Suppressor macrophage treated with lipopolysaccharide for 4 hours (primary cell): ENCODE measurements at regions not wholly inside any gene's neighbourhood (a gene's known extent, or its start where the extent isn't known, plus 50 kb on each side); places are given as distances from the start of the nearest gene placed in this dataset.
"Not testable (repeated sequence)": the region's sequence is repeated elsewhere in the genome, so short reads cannot be mapped to it uniquely, and the experiment has no call there.

Source experiments
- DNase-seq: peaks from one replicate; pipeline ENCODE4 v3.0.0-alpha.2; 2020

DNA sequence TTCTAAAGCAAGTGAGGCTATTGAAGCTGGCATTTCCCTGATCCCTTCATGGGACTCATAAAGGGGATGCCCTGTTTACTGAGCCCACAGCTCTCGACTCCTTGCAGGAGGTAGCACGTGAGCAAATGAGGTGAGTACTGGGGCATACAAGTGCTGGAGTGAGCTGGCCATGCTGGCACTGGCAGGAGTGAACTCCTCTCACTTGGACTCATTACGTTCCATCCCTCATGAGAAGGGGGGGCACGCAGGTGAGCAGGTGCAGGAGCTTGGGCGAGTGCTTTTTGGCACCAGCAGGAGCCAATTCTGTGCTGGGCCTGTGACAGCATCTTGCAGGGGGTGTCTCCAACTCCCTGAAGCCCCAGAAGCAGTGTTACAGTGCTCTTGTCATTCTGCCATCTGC, 337.1 kb upstream of the CA10 start:
- no peak for DNase-seq

DNA sequence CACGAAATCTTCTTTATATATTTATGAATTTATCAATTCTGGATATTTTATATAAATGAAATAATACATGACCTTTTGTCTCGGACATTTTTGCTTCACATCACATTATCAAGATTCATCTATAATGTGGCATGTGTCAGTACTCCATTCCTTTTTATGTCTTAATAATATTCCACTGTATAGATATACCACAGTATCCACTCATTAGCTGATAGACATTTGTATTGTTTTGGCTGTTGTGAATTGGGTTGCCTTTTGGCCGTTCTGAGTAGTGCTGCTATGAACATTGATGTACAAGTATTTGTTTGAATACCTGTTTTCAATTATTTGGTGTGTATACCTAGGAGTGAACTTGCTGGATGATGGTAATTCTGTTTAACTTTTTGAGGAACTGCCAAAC, 323.8 kb upstream of the CA10 start:
- DNase-seq, result no peak

DNA sequence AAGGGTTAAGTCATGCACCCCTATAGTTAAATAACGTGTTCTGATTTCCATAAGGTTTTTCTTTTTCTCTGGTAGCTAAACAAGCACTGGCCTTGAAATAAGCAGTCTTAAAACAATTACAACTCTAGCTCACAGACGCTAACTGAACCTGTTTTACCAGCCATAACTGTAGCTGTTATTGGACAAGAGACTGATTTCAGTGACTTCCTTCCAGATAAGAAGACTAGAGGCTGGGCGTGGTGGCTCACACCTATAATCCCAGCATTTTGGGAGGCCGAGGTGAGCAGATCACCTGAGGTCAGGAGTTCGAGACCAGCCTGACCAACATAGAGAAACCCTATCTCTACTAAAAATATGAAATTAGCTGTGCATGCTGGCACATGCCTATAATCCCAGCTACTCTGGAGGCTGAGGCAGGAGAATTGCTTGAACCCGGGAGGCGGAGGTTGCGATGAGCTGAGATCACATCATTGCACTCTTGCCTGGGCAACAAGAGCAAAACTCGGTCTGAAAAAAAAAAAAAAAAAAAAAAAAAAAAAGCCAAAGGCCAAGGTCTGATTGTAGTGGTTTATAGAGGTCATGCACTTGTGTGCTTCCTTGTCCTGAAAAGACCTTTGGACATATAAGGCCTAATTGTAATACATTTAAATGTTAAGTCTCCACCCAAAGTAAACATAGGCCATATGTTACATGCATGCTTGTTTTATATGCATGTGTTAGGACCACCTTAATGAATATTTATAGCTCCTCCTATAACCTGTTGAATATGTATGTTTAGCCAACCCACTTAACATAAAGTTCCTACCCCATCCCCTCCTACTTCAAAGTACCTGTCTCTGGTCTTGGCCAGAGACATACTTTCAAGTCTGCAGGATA, 319.5 kb upstream of the CA10 start:
- no peak for DNase-seq

DNA sequence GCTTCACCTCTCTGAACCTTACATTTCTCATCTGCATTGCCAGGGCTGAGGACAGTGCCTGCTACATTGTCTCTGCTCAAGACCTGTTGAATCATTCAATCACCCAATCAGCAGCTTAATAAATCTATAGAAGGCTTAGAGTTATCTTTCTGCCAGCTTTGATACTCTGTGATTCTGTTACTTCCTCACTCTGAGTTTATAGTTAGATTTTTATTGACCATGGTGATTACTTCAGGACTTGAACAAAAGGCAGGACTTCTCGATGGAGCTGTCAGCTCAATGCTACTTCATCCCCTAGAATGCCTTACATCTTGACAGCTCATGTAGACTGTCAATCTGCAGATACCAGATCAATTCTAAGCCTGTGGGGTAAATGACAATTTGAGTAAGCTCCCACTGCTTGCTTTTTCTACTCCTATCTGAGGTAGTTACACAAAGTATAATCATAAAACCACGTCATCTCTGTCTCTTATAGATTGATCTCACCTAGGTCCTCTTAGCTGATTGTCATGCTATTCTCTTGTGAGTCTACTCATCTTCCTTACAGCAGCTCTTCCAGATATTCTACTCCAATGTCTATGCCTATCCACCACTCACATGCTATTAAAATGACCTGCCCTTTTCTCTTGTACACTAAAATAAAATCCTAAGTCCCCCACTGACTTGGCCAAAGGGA, 318.3 kb upstream of the CA10 start:
- no peak for DNase-seq

DNA sequence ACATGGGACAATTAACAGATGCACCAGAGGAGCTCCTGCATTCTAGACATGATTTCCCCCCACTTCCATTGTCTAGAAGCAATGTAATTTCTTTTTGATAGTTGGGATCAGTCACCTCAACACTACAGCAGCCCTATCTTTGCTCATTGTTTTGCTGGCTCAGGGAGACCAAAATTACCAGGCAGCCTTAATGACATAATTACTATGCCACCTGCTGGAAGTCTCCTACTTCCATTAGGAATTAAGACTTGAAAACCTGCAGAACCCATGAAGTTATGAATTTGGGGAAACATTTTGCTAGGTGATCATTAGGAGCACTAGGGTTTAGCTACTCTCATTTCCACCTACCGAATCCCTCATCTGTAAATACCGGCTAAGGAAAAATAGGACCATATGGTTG, 312.0 kb upstream of the CA10 start:
- DNase-seq, result no peak

DNA sequence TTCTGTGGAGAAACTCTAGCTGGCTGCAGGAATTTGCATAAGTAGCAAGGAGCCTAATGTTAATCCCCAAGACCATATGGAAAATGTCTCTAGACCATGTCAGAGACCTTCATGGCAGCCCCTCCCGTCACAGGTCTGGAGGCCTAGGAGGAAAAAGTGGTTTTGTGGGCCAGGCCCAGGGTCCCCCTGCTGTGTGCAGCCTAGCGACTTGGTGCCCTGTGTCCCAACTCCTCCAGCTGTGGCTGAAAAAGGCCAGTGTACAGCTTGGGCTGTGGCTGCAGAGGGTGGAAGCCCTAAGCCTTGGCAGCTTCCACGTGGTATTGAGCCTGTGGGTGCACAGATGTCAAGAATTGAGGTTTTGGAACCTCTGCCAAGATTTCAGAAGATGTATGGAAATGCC, 306.9 kb upstream of the CA10 start:
- DNase-seq, result no peak

DNA sequence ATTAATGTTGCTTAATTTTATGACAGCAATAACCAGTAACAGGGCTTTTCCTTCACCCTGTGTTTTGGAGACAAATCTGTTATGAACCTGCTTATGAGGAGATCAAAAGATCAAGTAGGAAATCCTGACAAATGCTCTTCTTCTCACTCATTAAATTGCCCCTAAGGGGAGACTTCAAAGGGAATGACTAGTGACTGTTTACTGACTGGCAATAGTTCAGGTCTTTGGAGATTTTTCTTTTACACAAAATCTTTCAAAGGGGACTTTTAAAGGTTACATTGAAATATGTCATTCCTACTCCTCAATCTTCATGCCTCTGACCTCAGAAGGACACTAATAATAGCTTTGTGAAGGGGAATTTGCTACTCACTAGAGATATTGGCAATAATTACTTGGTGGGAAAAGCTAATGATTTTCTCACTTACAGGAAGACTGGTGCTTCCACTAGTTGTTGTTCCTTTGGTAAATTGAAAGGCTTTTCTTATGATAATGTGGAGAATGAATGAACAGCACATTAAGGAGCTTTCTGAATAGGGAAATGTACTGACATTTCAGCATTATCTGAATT, 292.9 kb upstream of the CA10 start:
- no peak for DNase-seq

DNA sequence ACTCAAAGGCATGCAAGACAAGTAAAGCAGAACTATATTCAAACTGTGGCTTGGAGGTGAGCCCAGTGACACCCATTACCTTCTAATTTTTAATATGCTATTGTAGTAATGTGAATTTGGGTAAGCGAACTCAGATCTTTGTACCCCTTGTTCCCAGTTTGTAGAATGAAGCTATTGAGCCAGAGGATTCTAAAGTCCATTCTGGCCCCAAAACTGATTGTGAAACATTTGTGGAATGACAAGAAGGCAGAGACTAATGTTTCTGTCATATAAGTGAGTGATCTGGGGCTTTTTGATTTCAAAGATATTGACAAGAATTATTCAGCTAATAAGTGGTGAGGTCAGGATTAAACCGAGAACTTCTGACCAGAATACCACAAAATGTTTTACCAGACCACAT, 283.8 kb upstream of the CA10 start:
- DNase-seq, result no peak

DNA sequence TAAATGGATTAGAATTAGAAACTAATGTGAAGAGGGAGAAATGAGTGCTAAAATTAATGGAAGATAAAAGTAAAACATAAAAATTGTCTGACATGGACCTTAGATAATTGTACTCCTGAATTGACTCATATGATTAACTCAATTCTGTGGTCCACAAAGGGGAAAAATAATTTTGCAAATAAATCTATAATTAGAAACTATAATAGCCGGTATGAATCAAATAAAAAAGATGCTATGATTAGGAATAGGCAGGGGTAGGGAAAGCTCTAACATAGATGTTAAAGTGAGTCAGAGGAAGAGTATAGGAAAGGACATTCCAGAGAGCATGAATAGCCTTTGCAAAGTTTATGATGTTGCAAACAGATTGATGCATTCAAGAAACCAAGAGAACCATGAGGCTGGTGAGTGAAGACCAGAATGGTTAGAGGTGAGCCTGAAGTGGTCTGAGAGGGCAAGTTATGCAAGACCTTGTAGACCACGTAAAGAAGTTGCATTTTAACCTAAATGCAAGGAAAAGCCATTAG, 262.1 kb upstream of the CA10 start:
- no peak for DNase-seq

DNA sequence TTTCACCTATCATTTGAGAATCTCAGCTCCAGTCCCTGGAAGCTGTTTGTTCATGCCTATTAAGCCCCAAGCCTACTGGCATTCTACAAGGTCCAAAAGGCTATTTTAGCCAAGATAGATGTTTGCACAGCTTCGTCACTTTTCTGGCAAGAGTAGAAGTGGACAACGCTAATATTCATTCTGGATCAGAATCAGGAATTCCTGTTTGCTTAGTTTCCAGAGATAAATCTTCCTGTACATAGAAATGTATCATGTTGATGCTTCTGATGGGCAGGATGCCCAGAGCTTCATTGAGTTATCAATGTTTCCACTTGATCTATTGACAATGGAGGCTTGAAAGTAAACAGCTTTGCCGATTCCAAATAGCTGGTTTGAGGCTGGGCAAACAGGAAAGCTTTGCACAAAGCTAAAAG, 260.7 kb upstream of the CA10 start:
- no peak for DNase-seq

DNA sequence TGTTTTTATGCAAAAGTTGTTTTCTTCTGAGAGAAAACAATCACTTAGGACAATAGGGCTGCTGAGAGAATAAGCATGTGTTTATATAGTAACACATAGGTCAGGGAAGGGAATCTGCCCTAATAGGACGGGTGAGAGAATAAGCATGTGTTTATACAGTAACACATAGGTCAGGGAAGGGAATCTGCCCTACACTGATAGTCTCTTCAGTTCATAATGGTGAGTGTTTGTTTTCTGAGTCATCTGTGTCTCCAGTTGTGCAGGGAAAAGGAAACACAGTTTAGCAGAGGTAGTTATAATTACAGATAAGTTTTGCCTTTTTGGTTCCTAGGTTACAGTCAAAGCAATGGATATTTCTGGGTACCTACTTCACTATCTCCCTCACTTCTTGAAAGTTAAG, 252.3 kb upstream of the CA10 start:
- no peak for DNase-seq

DNA sequence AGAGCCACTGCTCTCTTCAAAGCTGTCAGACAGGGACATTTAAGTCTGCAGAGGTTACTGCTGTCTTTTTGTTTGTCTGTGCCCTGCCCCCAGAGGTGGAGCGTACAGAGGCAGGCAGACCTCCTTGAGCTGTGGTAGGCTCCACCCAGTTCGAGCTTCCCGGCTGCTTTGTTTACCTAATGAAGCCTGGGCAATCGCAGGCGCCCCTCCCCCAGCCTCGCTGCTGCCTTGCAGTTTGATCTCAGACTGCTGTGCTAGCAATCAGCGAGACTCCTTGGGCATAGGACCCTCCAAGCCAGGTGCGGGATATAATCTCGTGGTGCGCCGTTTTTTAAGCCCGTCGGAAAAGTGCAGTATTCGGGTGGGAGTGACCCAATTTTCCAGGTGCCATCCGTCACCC, 250.7 kb upstream of the CA10 start:
- not testable (repeated sequence) for DNase-seq

DNA sequence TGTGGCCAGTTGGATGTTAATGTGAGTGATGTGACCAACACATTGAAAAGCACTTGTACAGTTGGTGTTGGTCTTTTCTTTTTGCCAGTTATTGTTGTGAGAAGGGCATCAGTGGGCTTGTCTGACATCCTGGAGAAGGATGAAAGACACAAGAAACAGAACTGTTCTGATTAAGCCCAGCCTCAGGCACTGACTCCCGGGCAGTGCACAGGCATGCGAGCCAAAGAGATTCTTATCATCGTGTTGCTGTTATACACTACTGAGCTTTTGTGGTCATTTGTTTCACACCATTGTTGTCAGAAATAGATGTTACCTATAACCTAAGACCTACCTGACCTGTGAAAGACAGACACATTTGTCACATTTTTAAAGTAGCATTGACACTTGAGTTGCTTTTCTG, 236.8 kb upstream of the CA10 start:
- no peak for DNase-seq

DNA sequence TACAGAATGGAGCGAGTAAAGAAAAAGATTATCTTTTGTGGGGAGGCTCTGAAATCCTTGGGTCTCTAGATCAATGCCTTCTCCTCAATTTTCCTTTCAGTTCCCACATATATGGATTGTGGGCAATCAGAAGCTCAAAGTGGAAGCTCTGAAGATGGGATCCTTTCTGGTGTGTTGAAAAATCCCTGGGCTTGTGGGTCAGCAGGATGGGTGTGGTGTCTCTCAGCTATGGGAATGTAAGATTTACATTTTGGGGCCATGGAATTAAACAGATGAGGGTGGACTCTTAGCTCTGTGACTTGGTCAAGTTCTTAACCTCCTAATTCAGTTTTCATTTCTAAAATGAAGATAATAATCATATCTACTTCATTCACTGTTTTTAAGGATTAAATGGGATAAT, 231.9 kb upstream of the CA10 start:
- no peak for DNase-seq

DNA sequence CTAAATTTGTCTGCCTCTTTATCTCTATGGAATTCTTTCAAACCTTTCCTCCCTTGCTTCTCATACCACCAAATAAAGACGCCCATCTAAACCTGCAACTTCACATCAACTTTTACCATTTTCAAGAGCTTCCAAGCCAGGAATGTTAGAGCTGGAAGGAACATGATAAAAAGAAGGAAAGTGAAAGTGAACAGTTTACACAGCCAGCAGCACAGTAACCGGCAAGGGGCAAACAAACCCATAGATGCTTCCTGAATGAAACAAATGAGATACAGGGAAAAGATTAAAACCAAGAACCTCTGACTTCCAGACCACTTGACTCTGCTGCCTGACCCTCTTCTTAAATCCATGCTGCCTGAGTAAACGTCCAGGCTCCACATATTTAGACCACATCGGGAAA, 231.1 kb upstream of the CA10 start:
- no peak for DNase-seq

DNA sequence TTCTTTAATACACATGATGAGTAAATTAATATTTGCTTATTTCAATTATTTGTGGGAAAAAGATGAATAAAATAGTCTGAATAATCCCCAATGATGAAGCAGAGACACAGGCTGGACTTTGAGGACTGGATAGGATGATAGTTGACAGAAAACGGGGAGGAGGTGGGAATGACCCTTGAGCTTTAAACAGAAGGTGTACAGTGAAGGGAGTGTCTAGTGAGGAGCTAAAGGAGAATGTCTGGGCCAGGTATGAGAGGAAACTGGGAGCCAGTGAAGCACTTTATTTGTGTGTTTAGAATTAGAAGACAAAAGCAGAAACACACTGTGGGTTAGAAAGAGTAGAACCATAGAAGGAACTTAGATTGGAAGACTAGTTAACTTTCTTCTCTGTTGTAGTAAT, 230.4 kb upstream of the CA10 start:
- DNase-seq, result no peak

DNA sequence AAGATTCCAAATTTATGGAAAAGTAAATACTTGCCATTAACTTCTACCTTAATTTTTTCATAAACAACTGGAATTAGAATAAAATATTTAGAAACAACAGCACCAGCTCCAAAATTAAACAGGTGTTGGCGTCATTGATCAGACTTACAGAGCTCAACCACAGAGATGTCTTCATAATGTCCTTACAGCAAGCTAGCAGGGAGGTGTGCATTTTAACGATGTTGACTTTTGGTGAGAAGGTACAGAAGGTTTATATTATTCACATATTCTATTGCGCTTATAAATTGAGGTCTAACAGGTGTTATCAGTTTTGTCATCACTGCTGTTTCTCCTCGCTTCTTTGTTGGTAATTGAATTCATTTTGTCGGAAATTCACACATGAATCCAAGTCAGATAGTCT, 226.2 kb upstream of the CA10 start:
- no peak for DNase-seq

DNA sequence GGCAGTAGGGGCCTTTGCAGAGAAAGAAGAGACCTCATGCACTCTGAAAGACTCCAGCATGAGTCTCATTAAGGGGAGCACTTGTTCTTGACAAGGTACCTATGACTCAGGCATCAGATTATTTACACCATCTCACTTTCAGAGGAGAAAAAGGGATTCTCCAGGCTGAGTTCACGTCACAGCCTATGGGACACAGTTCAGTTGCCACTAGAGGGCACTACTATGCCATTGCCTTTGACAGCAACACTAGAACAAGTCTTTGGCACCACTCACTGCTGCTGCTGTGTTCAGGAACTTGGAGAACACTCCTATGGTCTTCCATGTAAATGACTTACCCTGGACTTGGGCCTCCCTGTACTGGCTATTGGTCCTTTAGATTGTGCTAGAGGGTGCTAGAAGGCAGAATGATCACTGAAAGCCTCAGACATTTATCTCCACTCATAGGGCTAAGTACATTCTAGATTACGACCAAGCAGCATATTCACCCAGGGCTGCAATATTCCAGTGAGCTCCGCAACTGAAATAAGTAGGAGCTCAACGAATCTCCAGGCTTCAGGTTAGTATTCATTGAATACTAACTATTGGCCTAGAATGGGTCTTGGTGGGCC, 225.1 kb upstream of the CA10 start:
- peak; percentile 48 for DNase-seq

DNA sequence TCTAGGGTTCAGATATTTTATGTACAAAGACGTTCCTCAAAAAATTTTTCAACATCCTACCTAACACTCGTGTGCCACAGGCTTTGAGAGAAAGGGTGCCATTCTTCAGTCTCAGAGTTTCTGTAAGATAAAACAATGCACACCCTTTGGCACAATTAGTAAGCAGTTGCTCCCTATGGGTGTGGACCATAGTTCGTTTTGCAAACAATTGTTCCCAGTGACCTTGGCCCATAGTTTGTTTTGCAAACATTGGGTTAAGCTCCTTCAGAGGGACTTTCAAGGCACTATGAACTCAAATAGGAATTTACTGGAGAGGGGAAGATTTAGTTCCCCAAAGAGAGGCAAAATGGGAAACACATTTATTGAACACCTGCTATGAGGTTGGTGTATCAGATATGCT, 220.3 kb upstream of the CA10 start:
- DNase-seq, result no peak

DNA sequence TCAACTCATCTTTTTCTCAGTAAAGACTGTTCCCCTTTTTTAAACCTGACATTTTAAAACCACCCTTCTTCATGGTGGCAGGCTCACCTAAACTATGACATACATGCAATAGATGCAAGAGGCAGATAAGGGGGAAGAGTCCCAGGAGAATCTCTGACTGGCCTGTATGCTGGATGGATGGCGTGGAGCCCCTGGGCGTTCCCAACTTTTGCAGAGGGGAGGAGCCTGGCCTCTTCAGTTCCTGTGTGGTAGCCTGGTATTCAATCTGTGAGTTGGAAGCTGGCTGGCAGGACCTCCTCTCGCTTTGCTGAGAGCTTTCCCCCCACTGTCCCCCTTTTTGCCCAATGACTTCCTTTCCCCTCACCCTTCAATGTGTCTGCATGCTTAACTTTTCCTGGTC, 217.6 kb upstream of the CA10 start:
- DNase-seq, result no peak

DNA sequence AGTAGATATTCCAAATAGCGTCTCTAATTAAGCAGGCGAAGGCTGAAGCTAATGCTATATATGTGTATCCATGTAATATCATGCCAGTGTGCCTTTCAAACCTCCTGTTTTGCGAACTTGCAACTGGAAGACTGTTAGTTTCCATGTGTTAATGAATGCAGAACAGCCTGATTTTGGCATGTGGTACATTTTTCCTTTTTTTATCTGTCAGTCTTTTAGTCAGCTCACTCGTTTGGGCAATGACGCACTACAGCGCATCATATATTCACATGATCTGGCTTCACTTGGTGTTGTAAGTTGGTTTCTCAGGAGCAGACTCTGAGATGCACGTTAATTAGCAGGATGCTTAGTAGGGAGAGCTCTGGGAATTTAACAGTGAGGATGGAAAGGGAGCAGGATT, 210.4 kb upstream of the CA10 start:
- DNase-seq, result no peak

DNA sequence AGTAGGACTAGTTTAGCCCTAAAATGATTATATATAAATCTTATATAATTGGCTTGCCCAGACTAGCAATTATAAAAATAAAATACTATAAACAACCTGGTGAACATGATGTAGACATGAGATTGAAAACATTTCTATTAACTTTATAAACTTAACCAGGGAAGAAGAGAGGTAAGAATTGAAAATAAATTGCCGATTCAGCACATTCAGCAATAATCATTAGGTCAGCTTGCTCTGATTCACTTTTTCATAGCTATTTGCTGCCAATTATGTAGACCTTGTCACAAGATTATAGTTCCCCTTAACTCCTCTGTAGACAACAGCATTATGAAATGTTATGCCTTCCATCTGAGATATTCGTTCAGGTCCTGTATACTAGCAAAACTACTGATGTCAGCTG, 199.3 kb upstream of the CA10 start:
- DNase-seq, result no peak

DNA sequence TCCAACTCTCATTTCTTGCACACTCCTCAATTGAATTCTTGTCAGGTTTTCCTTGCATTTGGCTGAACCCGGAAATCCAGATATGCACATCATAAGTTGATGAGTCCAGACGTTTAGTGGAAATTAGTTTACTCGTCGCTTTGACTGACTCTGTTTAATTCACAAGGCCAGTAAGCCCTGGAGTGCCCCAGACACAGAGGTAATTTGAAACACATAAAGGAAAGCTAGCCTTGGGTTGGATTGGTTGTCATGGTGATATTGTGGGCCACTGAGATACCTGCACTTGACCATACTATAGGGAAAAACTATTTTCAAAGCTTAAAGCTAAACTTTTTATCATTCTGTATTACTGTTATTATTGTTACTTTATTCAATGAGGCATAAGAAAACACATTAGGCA, 178.3 kb upstream of the CA10 start:
- no peak for DNase-seq

DNA sequence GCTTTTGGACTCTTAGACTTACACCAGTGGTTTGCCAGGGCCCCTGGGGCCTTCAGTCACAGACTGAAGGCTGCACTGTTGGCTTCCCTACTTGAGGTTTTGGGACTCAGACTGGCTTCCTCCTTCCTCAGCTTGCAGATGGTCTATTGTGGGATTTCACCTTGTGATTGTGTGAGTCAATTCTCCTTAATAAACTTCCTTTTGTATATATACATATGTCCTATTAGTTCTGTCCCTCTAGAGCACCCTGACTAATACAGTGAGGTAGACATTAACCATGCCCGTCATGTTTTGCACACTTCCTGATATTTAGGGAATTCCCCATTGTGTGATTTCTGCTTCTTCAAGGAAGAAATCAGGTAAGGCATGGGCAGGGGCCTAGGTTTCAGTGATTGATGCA, 147.8 kb upstream of the CA10 start:
- no peak for DNase-seq
